Ascending aorta (tissue), 2 donors: ENCODE measurements at regions not wholly inside any gene's neighbourhood (a gene's known extent, or its start where the extent isn't known, plus 50 kb on each side); places are given as distances from the start of the nearest gene placed in this dataset.
"Not testable (repeated sequence)": the region's sequence is repeated elsewhere in the genome, so short reads cannot be mapped to it uniquely, and the experiment has no call there.

Source experiments
- DNase-seq, 2 donors: peaks; one replicate each; pipeline ENCODE4 v3.0.0-alpha.2; 2019; ENCODE audit warnings: low spot score in 2 of 2
- H3K27ac ChIP-seq, 2 donors: fragments of 200-600 bp; sonication (generic); one replicate each; pipeline ENCODE4 v1.5.1; 2016 to 2017; ENCODE audit warnings: mild to moderate bottlenecking in 1 of 2
- H3K27me3 ChIP-seq: fragments of 200-600 bp; sonication (generic); one replicate; pipeline ENCODE4 v1.5.1; 2017
- H3K36me3 ChIP-seq, 2 donors: fragments of 200-600 bp; sonication (generic); one replicate each; pipeline ENCODE4 v1.5.1; 2016
- H3K4me1 ChIP-seq, 2 donors: fragments of 200-600 bp; sonication (generic); one replicate each; pipeline ENCODE4 v1.5.1; 2016 to 2017; ENCODE audit warnings: mild to moderate bottlenecking in 1 of 2
- H3K4me3 ChIP-seq, 2 donors: fragments of 200-600 bp; sonication (generic); one replicate each; pipeline ENCODE4 v1.5.1; 2016 to 2017; ENCODE audit warnings: mild to moderate bottlenecking in 1 of 2
- H3K9me3 ChIP-seq, 2 donors: fragments of 200-600 bp; sonication (generic); one replicate each; pipeline ENCODE4 v1.5.1; 2016
- CTCF ChIP-seq, 3 experiments: fragments of 200-600 bp in 2 of 3; fragments of 450-650 bp in 1 of 3; sonication (generic) in 2 of 3; IDR thresholded peaks; one replicate each; pipeline ENCODE4 v1.5.1; 2016 to 2019; ENCODE audit warnings: antibody characterized with exemption in 3 of 3, mild to moderate bottlenecking in 1 of 3, moderate library complexity in 1 of 3
- intact Hi-C: fragments of 100-400 bp; cut with DNase I; formaldehyde crosslinking; loops from one replicate; pipeline ENCODE4 v1.15.1; 2023

- intact Hi-C loops = no loop called here
- Histone ChIP-seq H3K9me3 (no peaks in the 10 kb centered on the region), H3K36me3 (no peaks in the 10 kb centered on the region), H3K27me3 (no peaks in the 10 kb centered on the region), H3K4me3 (no peak overlapping the region), H3K4me1 (no peaks in the 10 kb centered on the region), H3K27ac (no peak overlapping the region)
- no peak for DNase-seq
- no peak for TF ChIP-seq CTCF (IDR thresholded peaks at IDR 0.05)
These were observed 190.2 kb upstream of the BRINP3 start for GRCh38 chr1:190667914-190668313.

- H3K4me1 ChIP-seq = no peaks in the 10 kb centered on the region
- H3K36me3 ChIP-seq = no peaks in the 10 kb centered on the region
- DNase-seq = no peak
- no peaks in the 10 kb centered on the region for H3K9me3 ChIP-seq
- H3K27ac ChIP-seq = no peak overlapping the region
- intact Hi-C loops = no loop called here
- no peaks in the 10 kb centered on the region for H3K27me3 ChIP-seq
- H3K4me3 ChIP-seq = no peak overlapping the region
- TF ChIP-seq CTCF (IDR thresholded peaks at IDR 0.05) = no peak
These were observed 201.4 kb upstream of the BRINP3 start for GRCh38 chr1:190679044-190679443.

- intact Hi-C loops = no loop called here
- Histone ChIP-seq H3K27me3 (no peaks in the 10 kb centered on the region), H3K4me1 (no peaks in the 10 kb centered on the region), H3K4me3 (no peak overlapping the region), H3K36me3 (no peaks in the 10 kb centered on the region), H3K9me3 (no peaks in the 10 kb centered on the region), H3K27ac (no peak overlapping the region)
- DNase-seq = no peak
- no peak for TF ChIP-seq CTCF (IDR thresholded peaks at IDR 0.05)
These were observed 201.8 kb upstream of the BRINP3 start for GRCh38 chr1:190679454-190679853.

- TF ChIP-seq CTCF (IDR thresholded peaks at IDR 0.05) = no peak
- Histone ChIP-seq H3K27ac (no peak overlapping the region), H3K27me3 (no peaks in the 10 kb centered on the region), H3K4me3 (no peak overlapping the region), H3K4me1 (no peaks in the 10 kb centered on the region), H3K9me3 (no peaks in the 10 kb centered on the region), H3K36me3 (no peaks in the 10 kb centered on the region)
- DNase-seq = no peak
- intact Hi-C loops = no loop called here
These were observed 202.3 kb upstream of the BRINP3 start for GRCh38 chr1:190679983-190680382.

GRCh38 chr1:190685676-190686075, 208.0 kb upstream of the BRINP3 start:
- no peak for DNase-seq
- H3K36me3 ChIP-seq = no peaks in the 10 kb centered on the region
- no peaks in the 10 kb centered on the region for H3K27me3 ChIP-seq
- no peak overlapping the region for H3K4me3 ChIP-seq
- intact Hi-C loops = no loop called here
- TF ChIP-seq CTCF (IDR thresholded peaks at IDR 0.05) = no peak
- H3K4me1 ChIP-seq = no peaks in the 10 kb centered on the region
- no peak overlapping the region for H3K27ac ChIP-seq
- no peaks in the 10 kb centered on the region for H3K9me3 ChIP-seq

GRCh38 chr1:190688096-190688495, 210.4 kb upstream of the BRINP3 start:
- no peak for DNase-seq
- H3K27me3 ChIP-seq = no peaks in the 10 kb centered on the region
- intact Hi-C loops = no loop called here
- no peak for TF ChIP-seq CTCF (IDR thresholded peaks at IDR 0.05)
- H3K4me1 ChIP-seq = no peaks in the 10 kb centered on the region
- H3K9me3 ChIP-seq = no peaks in the 10 kb centered on the region
- H3K4me3 ChIP-seq = no peak overlapping the region
- H3K36me3 ChIP-seq = no peaks in the 10 kb centered on the region
- no peak overlapping the region for H3K27ac ChIP-seq

GRCh38 chr1:190698488-190698887, 220.8 kb upstream of the BRINP3 start:
- H3K4me3 ChIP-seq, H3K27ac ChIP-seq, H3K27me3 ChIP-seq, H3K9me3 ChIP-seq, intact Hi-C loops, DNase-seq, H3K36me3 ChIP-seq, H3K4me1 ChIP-seq: not testable (repeated sequence)
